ENCODE measurements at regions not wholly inside any gene's neighbourhood (a gene's known extent, or its start where the extent isn't known, plus 50 kb on each side); places are given as distances from the start of the nearest gene placed in this dataset.

GRCh38 chr5:28823231-28823630 lies 1784.8 kb upstream of the CDH9 start (continued):
- TF ChIP-seq KDM4A (IDR thresholded peaks at IDR 0.05; ENCODE audit: low read depth, low read length, severe bottlenecking) (no peak), CHD1 (IDR thresholded peaks at IDR 0.05; ENCODE audit: low read depth, low read length) (no peak)

All from H1 (cell line).